Choroid plexus epithelial cell (primary cell): ENCODE measurements at regions not wholly inside any gene's neighbourhood (a gene's known extent, or its start where the extent isn't known, plus 50 kb on each side); places are given as distances from the start of the nearest gene placed in this dataset.
"Not testable (repeated sequence)": the region's sequence is repeated elsewhere in the genome, so short reads cannot be mapped to it uniquely, and the experiment has no call there.

Source experiments
- DNase-seq: peaks from one replicate; pipeline ENCODE4 v3.0.0-alpha.2; 2010; ENCODE audit warnings: low read depth
- H3K4me3 ChIP-seq: 2 replicates; pipeline ENCODE4 v1.5.1; 2011; ENCODE audit warnings: low read depth, mild to moderate bottlenecking, control low read depth, low read length, moderate library complexity
- CTCF ChIP-seq: conservative IDR thresholded peaks from 2 replicates; pipeline ENCODE4 v1.5.1; 2011; ENCODE audit warnings: low read depth, mild to moderate bottlenecking, control low read depth, inconsistent platforms, low read length, moderate library complexity

- no peak for TF ChIP-seq CTCF
- H3K4me3 ChIP-seq, result no peak overlapping the region
- no peak for DNase-seq
Measured at GRCh38 chr4:30116401-30116800, 603.8 kb upstream of the PCDH7 start.

GRCh38 chr4:30117433-30117832, 602.7 kb upstream of the PCDH7 start:
- no peak for TF ChIP-seq CTCF
- H3K4me3 ChIP-seq, result no peak overlapping the region
- DNase-seq, result no peak

GRCh38 chr4:30122711-30123110, 597.5 kb upstream of the PCDH7 start:
- no peak for TF ChIP-seq CTCF
- H3K4me3 ChIP-seq, result no peak overlapping the region
- DNase-seq, result no peak

GRCh38 chr4:30124621-30125020, 595.5 kb upstream of the PCDH7 start:
- not testable (repeated sequence) for DNase-seq, H3K4me3 ChIP-seq

GRCh38 chr4:30125868-30126267, 594.3 kb upstream of the PCDH7 start:
- TF ChIP-seq CTCF, result no peak
- H3K4me3 ChIP-seq, result no peak overlapping the region

GRCh38 chr4:30126351-30126750, 593.8 kb upstream of the PCDH7 start:
- DNase-seq, result no peak
- H3K4me3 ChIP-seq, result no peak overlapping the region
- no peak for TF ChIP-seq CTCF

More at GRCh38 chr4:30125868-30126267, 594.3 kb upstream of the PCDH7 start:
- DNase-seq, result no peak

- not testable (repeated sequence) for DNase-seq, H3K4me3 ChIP-seq
Measured at GRCh38 chr4:30148828-30149227, 571.3 kb upstream of the PCDH7 start.

- not testable (repeated sequence) for DNase-seq, H3K4me3 ChIP-seq
Measured at GRCh38 chr4:30149539-30149938, 570.6 kb upstream of the PCDH7 start.

GRCh38 chr4:30153427-30153826, 566.7 kb upstream of the PCDH7 start:
- DNase-seq, result no peak
- no peak overlapping the region for H3K4me3 ChIP-seq
- TF ChIP-seq CTCF, result no peak
